Motor neuron (in vitro differentiated cells): ENCODE measurements at regions not wholly inside any gene's neighbourhood (a gene's known extent, or its start where the extent isn't known, plus 50 kb on each side); places are given as distances from the start of the nearest gene placed in this dataset.

Experiments used
- ATAC-seq, 8 experiments: fragments of 200-7000 bp; cut with Tn5 transposase; replicated peaks in 6 of 8; 2 replicates each; pipeline ENCODE4 v1.8.0; 2021; ENCODE audit warnings: mild to moderate bottlenecking in 8 of 8, moderate library complexity in 8 of 8
- H3K27ac ChIP-seq, 2 donors: fragments of 250-450 bp; sonication (Bioruptor Pico); 2 replicates each; pipeline ENCODE4 v1.9.0; 2021; ENCODE audit warnings: antibody characterized with exemption in 2 of 2, mild to moderate bottlenecking in 2 of 2, moderate library complexity in 1 of 2
- H3K4me1 ChIP-seq, 2 donors: fragments of 250-450 bp; sonication (Bioruptor Pico); replicated peaks in 1 of 2; 2 replicates each; pipeline ENCODE4 v1.6.1; 2021; ENCODE audit warnings: antibody characterized with exemption in 2 of 2, mild to moderate bottlenecking in 2 of 2, moderate library complexity in 1 of 2
- H3K4me3 ChIP-seq, 5 donors: fragments of 250-450 bp; sonication (Bioruptor Pico); 2 replicates each; pipeline ENCODE4 v1.9.0; 2021; ENCODE audit warnings: antibody characterized with exemption in 5 of 5, mild to moderate bottlenecking in 5 of 5, moderate library complexity in 4 of 5
- WGBS, 10 experiments: fragments of 450-650 bp; shearing (Covaris generic); methylation state at CpG; one replicate each; pipeline ENCODE4 v1.0.0; 2022; 5-methylcytosine and 5-hydroxymethylcytosine counted together
- in situ Hi-C, 9 experiments: fragments of 400-800 bp; cut with MboI; loops; one replicate each; pipeline ENCODE4 v1.15.0; 2021; ENCODE audit warnings: low sequenced_read_pairs in 9 of 9, low pct_unique_long_range_greater_than_20kb in 2 of 9; ENCODE audit not compliant: unreplicated experiment in 9 of 9

DNA sequence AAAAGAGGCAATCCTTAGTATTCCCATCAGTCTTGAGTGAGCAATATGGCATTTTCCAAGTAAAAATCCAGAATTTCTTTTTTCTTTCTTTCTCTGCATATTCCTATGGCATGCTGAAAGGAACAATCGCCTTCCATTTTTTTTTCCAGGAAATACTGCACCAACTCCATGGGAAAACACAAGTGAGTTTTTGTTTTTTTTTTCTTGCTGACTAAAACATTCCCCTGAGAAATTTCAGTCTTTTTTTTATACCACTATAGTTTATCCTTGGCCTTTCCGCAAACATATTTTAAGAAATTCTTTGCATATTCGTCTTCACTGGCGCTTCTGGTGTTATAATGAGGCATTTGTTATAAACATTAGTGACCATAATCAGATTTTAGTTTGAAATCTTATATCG is 429.6 kb upstream of the MDFIC2 start:
- 53 to 98% (median 86%) methylated on average over 4 to 5 of the region's 5 CpGs; no CpG with 5 or more reads in 1 of the 10 experiments for WGBS, 10 experiments
- in situ Hi-C loops, result no loop called here
- no peak overlapping the region for H3K27ac ChIP-seq
- no peak overlapping the region for H3K4me3 ChIP-seq
- H3K4me1 ChIP-seq, result no peaks in the 10 kb centered on the region
- ATAC-seq, result no peak

DNA sequence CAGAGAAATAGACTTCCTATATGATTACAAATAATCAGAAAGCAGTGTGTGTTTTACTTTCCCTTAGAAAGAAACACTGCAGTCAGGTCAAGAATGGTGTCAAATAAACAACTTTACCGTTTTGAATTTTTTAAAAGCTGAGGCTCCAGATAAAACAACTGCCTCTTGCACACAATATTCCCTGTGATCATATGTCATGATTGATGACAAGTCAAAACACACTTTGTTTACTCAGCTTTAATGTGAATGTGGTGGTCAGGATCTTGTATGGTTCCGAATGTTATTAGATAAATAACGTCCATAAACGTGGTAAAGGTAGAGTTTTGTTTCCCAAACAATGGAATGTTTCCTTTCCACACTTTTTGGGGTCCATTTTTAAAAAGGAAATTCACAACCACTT is 428.4 kb upstream of the MDFIC2 start:
- H3K4me1 ChIP-seq, result no peaks in the 10 kb centered on the region
- 71 to 100% (median 81%) methylated on average over 1 to 4 of the region's 4 CpGs; no CpG with 5 or more reads in 2 of the 10 experiments for WGBS, 10 experiments
- H3K27ac ChIP-seq, result no peak overlapping the region
- no peak overlapping the region for H3K4me3 ChIP-seq
- ATAC-seq, result no peak
- in situ Hi-C loops, result no loop called here

DNA sequence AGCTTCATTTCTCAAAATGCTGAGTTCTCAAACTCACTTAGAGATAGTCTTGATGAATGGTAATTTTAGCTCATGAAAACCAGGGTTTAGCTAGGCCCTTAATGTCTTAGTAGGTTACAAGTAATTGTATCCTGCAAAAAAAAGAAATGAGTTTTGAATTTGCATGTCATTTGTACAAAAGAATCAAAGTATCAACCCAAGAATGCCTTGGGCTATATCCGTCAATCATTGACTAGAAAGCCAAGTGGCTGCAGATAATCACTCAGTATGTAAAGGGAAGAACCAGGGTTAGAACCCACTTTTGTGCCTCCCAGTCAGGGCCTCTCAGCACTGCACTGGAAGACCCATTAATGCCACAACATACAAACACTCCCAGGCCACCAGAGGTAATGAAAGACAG is 427.6 kb upstream of the MDFIC2 start:
- no peak overlapping the region for H3K27ac ChIP-seq
- in situ Hi-C loops, result no loop called here
- WGBS, 10 experiments, result 86 to 100% (median 100%) methylated on average over 1 of the region's 1 CpG; no CpG with 5 or more reads in 4 of the 10 experiments
- no peak for ATAC-seq
- no peak overlapping the region for H3K4me3 ChIP-seq
- no peaks in the 10 kb centered on the region for H3K4me1 ChIP-seq

DNA sequence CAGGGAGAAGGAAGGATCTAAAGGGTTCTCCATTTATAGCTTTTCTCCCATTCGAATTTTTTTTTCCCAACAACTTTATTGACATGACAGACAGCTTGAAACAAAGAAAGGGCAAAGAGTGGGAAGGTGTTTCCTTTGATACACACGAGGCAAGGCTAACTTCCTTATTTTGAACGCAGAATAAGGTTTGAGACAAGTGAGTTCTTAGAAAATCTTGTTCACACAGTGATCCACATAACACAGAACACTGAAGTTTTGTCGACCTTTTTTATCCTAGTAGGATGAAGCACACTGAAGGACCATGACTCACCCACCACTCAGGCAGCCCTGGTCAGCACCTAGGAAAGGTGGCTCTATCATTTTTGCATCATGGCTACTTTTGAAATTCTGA is 425.8 kb upstream of the MDFIC2 start:
- H3K4me1 ChIP-seq, result no peaks in the 10 kb centered on the region
- no peak overlapping the region for H3K27ac ChIP-seq
- WGBS, 10 experiments, result 56 to 94% (median 67%) methylated on average over 1 to 4 of the region's 4 CpGs; no CpG with 5 or more reads in 2 of the 10 experiments
- in situ Hi-C loops, result no loop called here
- H3K4me3 ChIP-seq, result no peak overlapping the region
- peak in 1 of 8 experiments; percentile 16 for ATAC-seq

DNA sequence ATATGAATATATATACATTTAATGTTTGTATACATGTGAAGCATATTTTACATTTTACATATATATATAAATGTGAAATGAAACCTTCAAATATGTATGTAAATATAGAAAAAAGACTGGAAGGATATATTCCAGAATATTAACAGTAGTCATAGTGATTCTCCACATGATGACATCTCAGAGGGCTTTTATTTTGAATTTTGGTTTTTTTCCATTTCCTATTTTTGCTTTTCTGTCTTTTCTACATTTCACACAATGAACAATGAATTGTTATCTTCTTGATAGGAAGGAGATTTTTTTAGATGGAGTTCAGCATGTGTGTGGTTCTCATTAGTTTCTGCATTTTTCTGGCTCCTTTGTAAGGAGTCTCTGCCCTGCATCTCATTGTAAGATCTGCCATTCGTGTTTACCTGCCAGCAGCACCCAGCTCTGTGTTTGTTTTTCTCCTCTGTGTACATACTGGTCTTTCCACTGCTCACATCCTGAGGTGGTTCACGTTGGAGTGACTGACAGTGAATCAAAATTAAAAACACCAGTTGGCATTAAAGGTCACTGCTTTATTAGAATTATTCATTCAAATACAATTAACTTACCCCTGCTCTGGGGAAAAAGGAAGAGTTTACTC is 425.3 kb upstream of the MDFIC2 start:
- in situ Hi-C loops, result no loop called here
- WGBS, 10 experiments, result 14 to 45% (median 36%) methylated on average over 1 to 2 of the region's 2 CpGs; no CpG with 5 or more reads in 1 of the 10 experiments
- Histone ChIP-seq H3K4me1 (no peaks in the 10 kb centered on the region), H3K4me3 (no peak overlapping the region), H3K27ac (no peak overlapping the region)
- peak in 2 of 8 experiments; percentile 54 to 95 for ATAC-seq

DNA sequence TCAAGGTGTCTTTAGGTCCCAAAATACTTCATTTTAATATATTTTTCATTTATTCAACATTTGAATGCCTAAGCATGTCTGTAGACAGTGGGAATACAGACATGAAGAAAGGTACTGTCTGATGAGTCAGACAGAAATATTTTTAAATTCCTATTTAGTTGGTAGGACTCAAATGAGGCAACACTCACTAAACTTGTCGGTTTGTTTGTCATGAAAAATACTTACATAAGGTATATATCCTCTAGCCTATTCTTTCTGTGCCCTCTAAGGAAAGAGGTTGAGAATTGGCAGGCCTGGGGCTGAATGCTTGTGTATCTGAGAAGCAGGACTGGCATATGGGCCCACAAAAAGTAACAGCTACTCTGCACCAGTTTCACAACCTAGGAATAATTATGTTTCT is 423.6 kb upstream of the MDFIC2 start:
- Histone ChIP-seq H3K27ac (no peak overlapping the region), H3K4me1 (no peaks in the 10 kb centered on the region), H3K4me3 (no peak overlapping the region)
- no peak for ATAC-seq
- WGBS, 10 experiments, result 0 to 86% (median 60%) methylated on average over 1 of the region's 1 CpG; no CpG with 5 or more reads in 1 of the 10 experiments
- in situ Hi-C loops, result no loop called here

DNA sequence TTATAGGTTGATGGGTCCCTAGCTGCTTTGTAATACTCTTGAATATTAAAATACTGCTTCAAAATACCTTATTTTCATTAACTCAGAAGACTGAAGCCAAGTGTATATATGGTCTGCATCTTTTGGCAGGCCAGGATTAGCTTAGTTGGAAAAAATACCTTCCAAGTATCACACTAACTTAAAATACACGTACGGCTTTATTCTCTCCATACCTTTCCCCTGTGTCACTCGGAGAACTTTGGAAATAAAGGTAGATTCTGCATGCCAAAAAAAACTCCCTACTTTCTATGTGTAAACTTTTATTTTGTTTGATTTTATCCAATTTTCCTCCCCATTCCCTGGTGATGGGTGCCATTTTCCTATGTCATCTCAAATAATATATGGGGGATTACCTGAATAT is 422.3 kb upstream of the MDFIC2 start:
- no peak overlapping the region for H3K27ac ChIP-seq
- in situ Hi-C loops, result no loop called here
- no peaks in the 10 kb centered on the region for H3K4me1 ChIP-seq
- WGBS, 10 experiments, result 91 to 100% (median 97%) methylated on average over 1 to 3 of the region's 3 CpGs; no CpG with 5 or more reads in 5 of the 10 experiments
- H3K4me3 ChIP-seq, result no peak overlapping the region
- no peak for ATAC-seq

DNA sequence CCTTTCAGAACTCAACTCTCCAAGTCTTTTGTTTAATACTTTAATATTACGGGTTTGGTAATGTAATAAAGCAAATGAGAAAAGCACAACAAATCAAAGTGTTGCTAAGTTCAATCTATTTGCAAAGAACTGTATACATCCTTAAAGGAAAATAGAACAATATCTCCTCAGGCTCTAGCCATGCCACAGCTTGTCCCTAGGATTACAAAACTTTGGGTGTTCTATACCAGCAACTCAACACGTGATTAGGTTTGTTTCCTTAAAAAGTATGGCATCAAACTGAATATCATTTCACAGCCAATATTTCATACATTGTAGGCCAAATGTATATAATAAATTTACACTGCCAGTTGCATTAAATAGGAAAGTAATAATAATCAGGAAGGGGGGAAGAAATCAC is 418.6 kb upstream of the MDFIC2 start:
- Histone ChIP-seq H3K27ac (no peak overlapping the region), H3K4me3 (no peak overlapping the region), H3K4me1 (no peaks in the 10 kb centered on the region)
- in situ Hi-C loops, result no loop called here
- no peak for ATAC-seq
- 83 to 100% (median 100%) methylated on average over 1 to 2 of the region's 2 CpGs for WGBS, 10 experiments

DNA sequence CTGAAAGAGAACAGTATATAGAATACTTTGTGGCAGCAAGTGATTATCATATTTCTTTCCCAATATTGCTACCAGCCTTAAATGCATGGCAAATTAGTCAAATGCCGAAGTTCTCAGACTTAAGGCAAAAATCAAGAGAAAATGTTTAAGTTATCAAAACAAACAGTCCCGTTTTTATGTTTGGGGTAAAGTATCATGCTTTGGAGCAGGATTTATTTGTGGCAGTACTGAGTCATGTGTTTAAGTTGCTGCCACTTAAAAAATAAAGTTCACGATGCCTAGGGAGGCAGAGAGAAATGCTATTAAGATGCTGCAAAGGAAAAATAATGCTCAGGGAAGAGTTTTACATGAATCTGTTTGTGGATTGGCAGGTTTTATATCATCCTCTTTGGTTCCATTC is 417.4 kb upstream of the MDFIC2 start:
- Histone ChIP-seq H3K27ac (no peak overlapping the region), H3K4me3 (no peak overlapping the region), H3K4me1 (no peaks in the 10 kb centered on the region)
- ATAC-seq, result no peak
- in situ Hi-C loops, result no loop called here
- WGBS, 10 experiments, result 4 to 98% (median 87%) methylated on average over 2 to 3 of the region's 3 CpGs; no CpG with 5 or more reads in 1 of the 10 experiments

DNA sequence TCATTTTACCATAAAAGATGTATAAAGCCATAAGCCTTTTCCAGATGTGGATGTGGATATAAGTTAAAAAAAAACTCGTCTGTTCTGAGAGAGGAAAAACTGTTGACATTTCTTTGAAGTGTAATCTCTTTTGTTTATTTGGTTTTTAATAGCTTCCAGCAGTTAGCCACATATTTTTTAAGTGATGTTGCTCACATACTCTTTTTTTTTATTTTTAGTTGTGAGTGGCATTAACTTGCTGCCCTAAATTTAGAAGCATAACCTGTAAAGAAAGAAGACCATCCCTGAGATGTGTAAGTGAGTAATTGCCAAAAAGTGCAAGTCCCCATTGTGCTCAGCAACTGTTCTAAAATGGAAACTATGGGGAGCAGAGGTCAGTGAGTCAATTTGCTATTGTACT is 415.9 kb upstream of the MDFIC2 start:
- no peak overlapping the region for H3K4me3 ChIP-seq
- in situ Hi-C loops, result no loop called here
- 0 to 67% (median 38%) methylated on average over 1 of the region's 1 CpG; no CpG with 5 or more reads in 1 of the 10 experiments for WGBS, 10 experiments

DNA sequence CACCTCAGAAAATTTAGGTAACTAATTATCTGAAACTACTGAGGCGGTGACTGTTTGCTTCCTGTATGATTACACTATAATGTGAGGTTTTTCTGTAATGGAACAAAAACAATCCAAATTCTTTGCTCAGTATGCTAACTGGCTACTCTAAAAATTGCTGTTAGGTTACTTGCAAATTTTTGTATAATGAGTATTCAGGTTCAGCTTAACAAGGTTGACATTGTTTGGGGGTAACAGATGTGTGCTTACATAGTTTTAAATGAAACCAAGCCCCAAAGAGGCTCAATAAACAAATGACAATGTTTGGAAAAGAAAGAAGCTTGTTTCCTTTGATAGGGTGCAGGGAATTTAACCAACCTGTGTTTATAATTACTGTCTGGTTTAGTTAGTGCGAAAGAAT is 414.5 kb upstream of the MDFIC2 start:
- WGBS, 10 experiments, result 69 to 100% (median 100%) methylated on average over 1 to 2 of the region's 2 CpGs; no CpG with 5 or more reads in 1 of the 10 experiments
- no peak overlapping the region for H3K4me3 ChIP-seq
- ATAC-seq, result no peak
- H3K4me1 ChIP-seq, result no peaks in the 10 kb centered on the region
- in situ Hi-C loops, result no loop called here
- no peak overlapping the region for H3K27ac ChIP-seq

More for the DNA sequence above, 415.9 kb upstream of the MDFIC2 start:
- no peak overlapping the region for H3K27ac ChIP-seq
- H3K4me1 ChIP-seq, result no peaks in the 10 kb centered on the region
- ATAC-seq, result no peak

DNA sequence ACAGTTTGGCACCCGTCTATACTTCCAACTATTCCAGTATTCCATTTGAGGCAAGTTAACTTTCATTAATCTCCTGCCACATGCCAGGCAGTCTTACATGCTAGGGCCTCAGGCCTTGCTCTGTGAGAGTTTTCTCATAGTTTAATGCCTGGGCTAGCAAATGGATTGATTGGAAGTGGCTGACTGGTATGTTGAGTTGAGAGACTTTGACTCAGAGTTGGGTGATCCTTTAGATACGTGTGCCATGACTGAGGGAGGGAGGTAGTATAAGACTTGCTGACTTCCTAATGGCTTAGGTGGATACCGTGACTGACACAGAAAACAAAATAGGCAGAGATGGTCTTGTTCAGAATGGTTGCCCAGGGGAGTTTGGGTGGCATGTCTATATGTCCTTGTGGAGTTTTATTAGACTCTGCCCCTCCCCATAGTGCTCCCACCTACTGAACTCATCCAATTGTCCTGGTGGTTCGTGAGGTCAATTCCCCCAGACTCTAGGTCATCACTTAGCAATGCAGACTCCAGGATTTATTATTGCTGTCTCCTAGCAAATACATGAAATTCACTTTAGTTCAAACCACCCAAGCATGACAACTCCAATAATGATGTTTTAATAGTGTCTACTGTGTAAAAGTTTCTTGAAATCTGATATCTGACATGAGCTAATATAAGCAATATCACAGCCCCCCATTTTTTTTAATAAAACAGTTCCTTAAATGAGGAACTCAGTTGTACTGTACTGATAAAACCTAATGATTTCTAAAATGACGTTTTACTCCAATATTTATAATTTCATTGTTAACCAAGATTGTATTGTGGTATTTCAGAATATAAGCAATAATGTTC is 413.9 kb upstream of the MDFIC2 start:
- in situ Hi-C loops, result no loop called here
- H3K4me1 ChIP-seq, result no peaks in the 10 kb centered on the region
- peak in 4 of 8 experiments; percentile 44 to 66 (median 52) for ATAC-seq
- WGBS, 10 experiments, result 10 to 94% (median 71%) methylated on average over 1 to 4 of the region's 5 CpGs
- H3K4me3 ChIP-seq, result no peak overlapping the region
- no peak overlapping the region for H3K27ac ChIP-seq

DNA sequence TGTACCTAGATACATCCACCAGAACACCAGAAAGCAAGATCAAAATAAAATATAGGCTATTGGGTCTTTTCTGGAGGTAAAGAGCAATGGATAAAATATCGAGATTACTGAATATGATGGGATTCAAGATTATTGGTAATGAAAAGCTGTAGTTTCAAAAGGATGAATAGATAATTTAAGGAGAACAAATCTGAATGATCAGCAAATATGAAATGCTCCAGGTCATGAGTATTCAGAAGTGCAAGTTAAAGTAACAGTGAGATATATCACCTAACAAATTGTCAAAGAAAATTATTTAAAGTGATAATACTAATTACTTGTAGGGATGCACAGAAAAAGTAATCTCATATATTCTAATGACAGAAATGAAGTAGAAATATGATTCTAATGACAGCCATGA is 409.6 kb upstream of the MDFIC2 start:
- in situ Hi-C loops, result no loop called here
- 56 to 100% (median 100%) methylated on average over 1 of the region's 1 CpG; no CpG with 5 or more reads in 1 of the 10 experiments for WGBS, 10 experiments
- ATAC-seq, result no peak
- Histone ChIP-seq H3K27ac (no peak overlapping the region), H3K4me3 (no peak overlapping the region), H3K4me1 (no peaks in the 10 kb centered on the region)
